NB4 (cell line): ENCODE measurements at regions not wholly inside any gene's neighbourhood (a gene's known extent, or its start where the extent isn't known, plus 50 kb on each side); places are given as distances from the start of the nearest gene placed in this dataset.

Experiments used
- CTCF ChIP-seq: IDR thresholded peaks from one replicate; pipeline ENCODE4 v1.5.1; 2012; ENCODE audit warnings: low read depth, low read length
- MAX ChIP-seq: IDR thresholded peaks from 2 replicates; pipeline ENCODE4 v1.6.1; 2011; ENCODE audit warnings: low read depth, low read length
- MYC ChIP-seq: IDR thresholded peaks from 2 replicates; pipeline ENCODE4 v1.6.1; 2011; ENCODE audit warnings: low read depth, low read length
- POLR2A ChIP-seq: IDR thresholded peaks from 2 replicates; pipeline ENCODE4 v1.6.1; 2011; ENCODE audit warnings: mild to moderate bottlenecking; ENCODE audit not compliant: insufficient read length; ENCODE audit errors: extremely low read depth

- TF ChIP-seq CTCF (no peak), MYC (no peak), POLR2A (no peak), MAX (no peak)
Measured at GRCh38 chr1:232451506-232451905, 178.4 kb downstream of the SIPA1L2 start.
